GM12872 (cell line): ENCODE measurements at regions not wholly inside any gene's neighbourhood (a gene's known extent, or its start where the extent isn't known, plus 50 kb on each side); places are given as distances from the start of the nearest gene placed in this dataset.

Experiments used
- TF ChIP-seq, protein P1 (sequence below): IDR thresholded peaks from 3 replicates; pipeline ENCODE4 v1.5.1; 2011; ENCODE audit warnings: low read depth, mild to moderate bottlenecking, low read length, moderate library complexity; ENCODE audit not compliant: insufficient read depth

GRCh38 chr2:14126846-14127245, 505.7 kb upstream of the LRATD1 start:
- TF ChIP-seq, protein P1, sequence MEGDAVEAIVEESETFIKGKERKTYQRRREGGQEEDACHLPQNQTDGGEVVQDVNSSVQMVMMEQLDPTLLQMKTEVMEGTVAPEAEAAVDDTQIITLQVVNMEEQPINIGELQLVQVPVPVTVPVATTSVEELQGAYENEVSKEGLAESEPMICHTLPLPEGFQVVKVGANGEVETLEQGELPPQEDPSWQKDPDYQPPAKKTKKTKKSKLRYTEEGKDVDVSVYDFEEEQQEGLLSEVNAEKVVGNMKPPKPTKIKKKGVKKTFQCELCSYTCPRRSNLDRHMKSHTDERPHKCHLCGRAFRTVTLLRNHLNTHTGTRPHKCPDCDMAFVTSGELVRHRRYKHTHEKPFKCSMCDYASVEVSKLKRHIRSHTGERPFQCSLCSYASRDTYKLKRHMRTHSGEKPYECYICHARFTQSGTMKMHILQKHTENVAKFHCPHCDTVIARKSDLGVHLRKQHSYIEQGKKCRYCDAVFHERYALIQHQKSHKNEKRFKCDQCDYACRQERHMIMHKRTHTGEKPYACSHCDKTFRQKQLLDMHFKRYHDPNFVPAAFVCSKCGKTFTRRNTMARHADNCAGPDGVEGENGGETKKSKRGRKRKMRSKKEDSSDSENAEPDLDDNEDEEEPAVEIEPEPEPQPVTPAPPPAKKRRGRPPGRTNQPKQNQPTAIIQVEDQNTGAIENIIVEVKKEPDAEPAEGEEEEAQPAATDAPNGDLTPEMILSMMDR: no peak

DNA sequence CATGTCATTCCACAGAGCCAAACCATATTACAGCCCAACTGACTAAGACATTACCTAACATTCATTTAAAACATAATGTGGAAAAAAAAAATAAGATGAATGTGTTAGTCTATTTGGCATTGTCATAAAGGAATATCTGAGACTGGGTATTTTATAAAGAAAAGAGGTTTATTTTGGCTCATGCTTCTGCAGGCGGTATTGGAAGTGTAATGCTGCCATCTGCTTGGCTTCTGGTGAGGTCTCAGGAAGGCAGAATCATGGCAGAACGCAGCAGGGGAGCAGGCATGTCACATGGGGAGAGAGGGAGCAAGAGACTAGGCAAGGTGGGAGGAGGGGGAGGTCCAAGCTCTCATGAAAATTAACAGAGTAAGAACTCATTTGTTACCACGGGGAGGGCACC, 504.8 kb upstream of the LRATD1 start:
- TF ChIP-seq, protein P1: no peak

DNA sequence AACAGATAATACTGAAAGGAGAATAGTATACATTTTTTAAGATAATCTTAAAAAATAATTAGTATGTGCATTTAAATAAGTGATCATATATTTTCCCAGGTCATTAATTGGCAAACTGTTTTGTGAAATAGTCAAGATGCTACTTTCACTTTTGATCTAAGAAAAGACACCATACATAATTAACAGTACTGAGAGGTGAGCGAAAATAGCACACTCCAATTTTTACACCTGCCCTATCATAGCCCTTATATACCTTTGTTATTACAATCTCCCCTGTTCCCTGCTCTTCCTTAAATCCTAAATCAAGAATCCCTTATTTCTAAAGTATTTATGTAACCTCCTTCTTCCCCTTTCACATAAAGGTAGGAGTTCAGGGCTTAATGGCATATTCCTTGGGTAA, 500.1 kb upstream of the LRATD1 start:
- TF ChIP-seq, protein P1: no peak

- TF ChIP-seq, protein P1: no peak
Observed at GRCh38 chr2:14134771-14135170, 497.7 kb upstream of the LRATD1 start.

DNA sequence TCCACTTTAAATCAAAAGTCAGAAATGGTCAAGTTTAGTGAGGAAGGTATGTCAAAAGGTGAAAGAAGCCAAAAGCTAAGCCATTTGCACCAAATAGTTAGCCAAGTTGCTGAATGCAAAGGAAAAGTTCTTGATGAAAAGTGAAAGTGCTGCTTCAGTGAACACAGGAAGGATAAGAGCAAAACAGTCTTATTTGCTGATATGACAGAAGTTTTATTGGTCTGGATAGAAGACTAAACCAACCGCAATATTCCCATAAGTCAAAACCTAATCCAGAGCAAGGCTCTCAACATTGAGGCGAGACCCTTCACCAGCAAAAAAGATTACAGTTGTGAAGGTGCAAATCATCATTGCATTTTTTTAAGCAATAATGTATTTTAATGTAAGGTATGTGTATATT, 496.5 kb upstream of the LRATD1 start:
- TF ChIP-seq, protein P1: no peak

DNA sequence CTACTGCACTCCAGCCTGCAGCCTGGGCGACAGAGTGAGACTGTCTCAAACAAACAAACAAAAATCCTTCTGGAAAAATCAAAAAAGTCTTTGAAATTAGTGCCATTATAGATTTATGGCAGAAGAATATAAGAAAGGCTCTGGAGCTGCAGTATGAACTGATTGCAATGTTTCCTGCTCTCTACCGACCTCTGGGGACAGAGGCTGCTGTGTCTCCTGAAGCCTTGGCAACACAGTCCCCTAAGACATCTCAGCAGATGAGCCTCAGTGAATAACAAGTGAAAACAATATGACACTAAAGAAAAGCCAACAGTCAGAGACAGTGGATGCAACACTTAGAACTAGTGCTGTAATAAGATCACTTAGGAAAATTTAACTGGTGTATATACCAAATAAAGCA, 494.9 kb upstream of the LRATD1 start:
- TF ChIP-seq, protein P1: no peak

DNA sequence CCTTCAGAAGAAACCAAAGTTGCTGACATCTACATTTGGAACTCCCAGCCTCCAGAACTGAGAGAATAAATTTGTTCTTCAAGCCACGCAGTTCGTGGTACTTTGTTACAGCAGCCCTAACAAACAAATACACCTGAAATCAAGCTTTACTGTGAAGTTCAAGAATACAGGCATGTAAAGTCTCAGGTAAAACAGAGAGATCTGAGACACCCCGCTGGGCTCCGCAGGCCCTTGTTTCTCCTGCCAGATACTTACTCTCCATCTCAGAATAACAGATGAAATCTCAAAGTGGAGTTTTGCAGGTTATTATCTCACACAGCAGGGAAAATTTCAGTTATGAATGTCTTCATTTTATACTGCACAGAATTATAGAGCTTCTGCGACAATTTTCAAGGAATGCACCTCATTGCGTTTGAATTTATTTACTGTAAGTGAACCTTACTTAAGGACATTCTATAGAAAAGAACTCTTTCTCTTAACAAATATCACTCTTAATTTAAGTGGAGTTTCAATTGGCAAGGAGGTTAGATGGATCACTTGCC, 492.4 kb upstream of the LRATD1 start:
- TF ChIP-seq, protein P1: no peak

- TF ChIP-seq, protein P1: no peak
Observed at GRCh38 chr2:14143435-14143834, 489.1 kb upstream of the LRATD1 start.
